ENCODE measurements at regions not wholly inside any gene's neighbourhood (a gene's known extent, or its start where the extent isn't known, plus 50 kb on each side); places are given as distances from the start of the nearest gene placed in this dataset.

- TF ChIP-seq POLR2A (IDR thresholded peaks at IDR 0.05) (no peak), CTCF (IDR thresholded peaks at IDR 0.05) (no peak)
Observed at GRCh38 chr1:168926236-168926635, 180.3 kb upstream of the ATP1B1 start.
